GM12878 (cell line): ENCODE measurements at regions not wholly inside any gene's neighbourhood (a gene's known extent, or its start where the extent isn't known, plus 50 kb on each side); places are given as distances from the start of the nearest gene placed in this dataset.

Experiments
- ATAC-seq: fragments of 200-7000 bp; cut with Tn5 transposase; 3 replicates; pipeline ENCODE4 v1.9.1; 2020; ENCODE audit warnings: mild to moderate bottlenecking, moderate library complexity
- BruUV-seq: library from RNA; stranded (reverse); fragments of 400-500 nt; replicated peaks from 2 replicates; lab custom pipeline; 2021; lab: Mats Ljungman, UMichigan
- CTCF ChIA-PET: fragments of 300-600 bp; sonication (Branson Sonifier 250); formaldehyde crosslinking; extraction: SDS; loops from one replicate; lab custom pipeline; 2021; ENCODE audit warnings: inconsistent platforms; lab: Yijun Ruan, JAX
- POLR2A ChIA-PET: fragments of 350-600 bp; formaldehyde crosslinking; extraction: SDS; loops from one replicate; lab custom pipeline; 2021; ENCODE audit warnings: inconsistent platforms; lab: Charles Lee
- RAD21 ChIA-PET: fragments of 300-600 bp; sonication (Branson Sonifier 250); formaldehyde crosslinking; loops from one replicate; lab custom pipeline; 2023; ENCODE audit warnings: antibody characterized with exemption; ENCODE audit not compliant: unreplicated experiment; lab: Charles Lee
- SMC1A ChIA-PET: fragments of 300-600 bp; sonication (Branson Sonifier 250); formaldehyde crosslinking; loops from one replicate; lab custom pipeline; 2023; ENCODE audit not compliant: unreplicated experiment, uncharacterized antibody; lab: Charles Lee
- DNase-seq: peaks from one replicate; pipeline ENCODE4 v3.0.0-alpha.2; 2011; ENCODE audit warnings: low read depth, low spot score
- FAIRE-seq: peaks from 3 replicates; lab custom pipeline; 2011; peaks lifted over from hg19 to GRCh38; lab: Jason Lieb, UNC
- H2AFZ ChIP-seq: 2 replicates; pipeline ENCODE4 v1.6.0; 2011; ENCODE audit warnings: low read depth, low read length, control low read depth; ENCODE audit not compliant: control insufficient read depth
- H3K27ac ChIP-seq: 2 replicates; pipeline ENCODE4 v1.5.1; 2011; ENCODE audit warnings: control low read depth; ENCODE audit not compliant: control insufficient read depth, insufficient read depth
- H3K27me3 ChIP-seq, 2 experiments: replicated peaks in 1 of 2; 2 replicates each; pipeline versions ENCODE4 v1.6.0 to v1.6.1; 2011; ENCODE audit warnings: low read length in 1 of 2; ENCODE audit not compliant: control insufficient read depth in 2 of 2, insufficient read depth in 2 of 2
- H3K36me3 ChIP-seq, 2 experiments: 2 replicates each; pipeline ENCODE4 v1.5.1; 2011; ENCODE audit warnings: low read length in 1 of 2; ENCODE audit not compliant: control insufficient read depth in 2 of 2, insufficient read depth in 2 of 2
- H3K4me1 ChIP-seq: 2 replicates; pipeline ENCODE4 v1.6.1; 2011; ENCODE audit warnings: mild to moderate bottlenecking, low read length, moderate library complexity, mixed read lengths; ENCODE audit not compliant: control insufficient read depth, insufficient read depth
- H3K4me2 ChIP-seq: 2 replicates; pipeline ENCODE4 v1.6.0; 2011; ENCODE audit warnings: control low read depth; ENCODE audit not compliant: control insufficient read depth, insufficient read depth
- H3K4me3 ChIP-seq: fragments of 200-600 bp; sonication (generic); 2 replicates; pipeline ENCODE4 v1.5.1; 2016
- H3K79me2 ChIP-seq: 2 replicates; pipeline ENCODE4 v1.6.0; 2011; ENCODE audit warnings: low read length; ENCODE audit not compliant: control insufficient read depth, insufficient read depth
- H3K9ac ChIP-seq: 2 replicates; pipeline ENCODE4 v1.8.0; 2011; ENCODE audit warnings: low read length, control low read depth, mixed read lengths; ENCODE audit not compliant: control insufficient read depth, insufficient read depth
- H3K9me3 ChIP-seq: replicated peaks from 3 replicates; pipeline ENCODE4 v1.5.1; 2011; ENCODE audit warnings: mild to moderate bottlenecking, low read length; ENCODE audit not compliant: control insufficient read depth, insufficient read depth
- H4K20me1 ChIP-seq: 2 replicates; pipeline ENCODE4 v1.6.0; 2011; ENCODE audit not compliant: control insufficient read depth, insufficient read depth
- MEF2A ChIP-seq: IDR thresholded peaks from 2 replicates; pipeline ENCODE4 v1.6.1; 2011; ENCODE audit warnings: low read depth, mild to moderate bottlenecking, low read length, moderate library complexity; ENCODE audit not compliant: insufficient read depth
- RBBP5 ChIP-seq: fragments of 200-600 bp; sonication (generic); conservative IDR thresholded peaks from 2 replicates; pipeline ENCODE4 v1.6.1; 2016
- SP1 ChIP-seq: IDR thresholded peaks from one replicate; pipeline ENCODE4 v1.6.1; 2011; ENCODE audit warnings: low read depth, low read length
- YY1 ChIP-seq: IDR thresholded peaks from 2 replicates; pipeline ENCODE4 v1.6.1; 2011; ENCODE audit warnings: low read depth, mild to moderate bottlenecking, low read length
- ZZZ3 ChIP-seq: IDR thresholded peaks from 2 replicates; pipeline ENCODE4 v1.6.1; 2011; ENCODE audit warnings: low read depth; ENCODE audit not compliant: control insufficient read depth, insufficient read length
- WGBS: methylation state at CpG from one replicate; pipeline ENCODE4 v1.1.6; 2016; ENCODE audit warnings: low lambda C conversion rate; ENCODE audit not compliant: insufficient replicate concordance, insufficient coverage; ENCODE audit errors: missing lambda C conversion rate; 5-methylcytosine and 5-hydroxymethylcytosine counted together
- in situ Hi-C: fragments of 300-500 bp; cut with MboI; formaldehyde crosslinking; loops from 9 replicates; pipeline ENCODE4 v1.14.3; 2018; ENCODE audit warnings: mixed read lengths
- intact Hi-C: fragments of 100-400 bp; cut with micrococcal nuclease; formaldehyde crosslinking; loops from one replicate; pipeline ENCODE4 v1.14.2; 2022; ENCODE audit not compliant: unreplicated experiment
- TF ChIP-seq, protein P1 (sequence below): IDR thresholded peaks from 2 replicates; pipeline ENCODE4 v1.6.1; 2011; ENCODE audit warnings: borderline replicate concordance, low read depth, mild to moderate bottlenecking, moderate library complexity, mixed read lengths, low read length; ENCODE audit not compliant: insufficient read depth; ENCODE audit errors: extremely low read length

DNA sequence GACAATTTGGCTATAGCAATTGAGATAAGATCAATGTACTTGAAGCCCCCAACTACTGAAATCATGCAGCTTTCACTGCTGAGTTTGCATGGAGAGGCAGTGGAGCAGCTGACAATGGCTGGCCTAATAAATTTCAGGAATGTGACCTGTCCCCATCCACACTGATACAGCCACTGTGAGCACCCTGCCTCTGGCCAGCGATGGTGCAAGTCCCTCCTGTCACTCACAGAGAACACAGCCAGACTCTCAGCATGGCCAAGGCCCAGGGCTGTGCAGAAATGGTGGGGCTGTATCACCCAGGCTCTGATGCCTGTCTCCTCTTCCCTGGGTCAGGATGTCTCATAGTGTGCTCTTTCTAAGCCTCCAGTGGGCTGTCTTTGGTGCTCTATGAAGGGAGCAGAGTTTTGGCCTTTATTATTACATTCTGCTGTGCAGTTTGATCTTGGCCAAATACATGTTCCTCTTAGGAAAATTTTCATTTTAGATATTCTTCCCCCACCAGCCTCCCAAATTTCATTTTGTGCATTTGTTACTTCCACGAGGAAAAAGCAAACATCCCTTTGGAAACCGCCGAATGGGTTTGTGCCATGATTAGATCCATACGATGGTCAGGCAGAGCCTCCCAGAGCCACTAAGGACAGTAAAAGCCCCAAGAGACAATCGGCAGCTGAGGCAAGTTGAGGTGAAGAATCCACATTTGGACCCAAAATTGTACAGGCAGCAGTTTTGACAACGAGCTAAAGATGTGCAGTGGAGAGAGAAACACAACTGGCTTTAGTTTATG, 85.1 kb upstream of the WSCD2 start (continued):
- TF ChIP-seq ZZZ3: no peak
- TF ChIP-seq YY1: no peak
- no peak for TF ChIP-seq SP1
- no peak for TF ChIP-seq MEF2A

DNA sequence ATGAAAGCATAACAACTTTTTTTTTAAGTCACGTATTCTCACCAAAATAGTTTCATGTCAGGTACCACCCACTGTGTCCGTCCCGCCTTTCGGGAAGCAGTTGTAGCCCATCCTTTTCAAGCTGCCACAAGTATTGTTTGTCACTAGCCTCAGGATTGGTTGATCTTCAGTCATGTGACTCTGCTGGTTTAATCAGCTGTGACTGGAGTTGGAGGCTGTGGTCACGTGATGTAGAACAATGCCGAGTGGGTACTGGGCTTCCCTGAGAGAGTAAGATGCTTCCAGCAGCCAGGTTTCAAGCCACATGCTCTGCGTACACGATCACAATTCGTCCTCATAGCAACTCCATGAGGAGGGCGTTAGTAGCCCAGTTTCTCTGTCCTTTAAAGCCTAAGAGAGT, 83.0 kb upstream of the WSCD2 start:
- no peak for FAIRE-seq
- CTCF ChIA-PET: no interaction called here

More for the DNA sequence above, 83.0 kb upstream of the WSCD2 start:
- Histone ChIP-seq H4K20me1 (no peaks in the 10 kb centered on the region), H3K79me2 (no peaks in the 10 kb centered on the region), H3K4me3 (no peak overlapping the region), H3K36me3 (no peaks in the 10 kb centered on the region), H3K4me1 (peaks cover 4% of the 10 kb centered on the region; the same call in 1 of the 2 replicates), H3K27ac (no peak overlapping the region), H3K9ac (no peak overlapping the region), H3K9me3 (no peaks in the 10 kb centered on the region), H3K27me3 (no peaks in the 10 kb centered on the region; a peak in 2 of 4 replicates), H2AFZ (no peak overlapping the region), H3K4me2 (no peak overlapping the region)
- SMC1A ChIA-PET: no interaction called here
- in situ Hi-C loops: no loop called here
- POLR2A ChIA-PET: no interaction called here
- DNase-seq (no peak), ATAC-seq (no peak)
- intact Hi-C loops: no loop called here
- TF ChIP-seq, protein P1, sequence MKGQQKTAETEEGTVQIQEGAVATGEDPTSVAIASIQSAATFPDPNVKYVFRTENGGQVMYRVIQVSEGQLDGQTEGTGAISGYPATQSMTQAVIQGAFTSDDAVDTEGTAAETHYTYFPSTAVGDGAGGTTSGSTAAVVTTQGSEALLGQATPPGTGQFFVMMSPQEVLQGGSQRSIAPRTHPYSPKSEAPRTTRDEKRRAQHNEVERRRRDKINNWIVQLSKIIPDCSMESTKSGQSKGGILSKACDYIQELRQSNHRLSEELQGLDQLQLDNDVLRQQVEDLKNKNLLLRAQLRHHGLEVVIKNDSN: peak; percentile 40
- TF ChIP-seq RBBP5: no peak
- BruUV-seq: no TSS peak
- 50% methylated on average over 10 of the region's 10 CpGs for WGBS
- RAD21 ChIA-PET: no interaction called here
